Ovary (tissue), 7 donors: ENCODE measurements at regions not wholly inside any gene's neighbourhood (a gene's known extent, or its start where the extent isn't known, plus 50 kb on each side); places are given as distances from the start of the nearest gene placed in this dataset.

Source experiments
- DNase-seq, 5 donors: peaks; one replicate each; pipeline ENCODE4 v3.0.0-alpha.2; 2019 to 2020
- H3K27ac ChIP-seq, 2 donors: fragments of 200-600 bp; one replicate each; pipeline versions ENCODE4 v1.5.1 to v1.8.0; 2019 to 2022
- H3K27me3 ChIP-seq: fragments of 200-600 bp; one replicate; pipeline ENCODE4 v1.8.0; 2022
- H3K36me3 ChIP-seq: fragments of 200-600 bp; sonication (generic); one replicate; pipeline ENCODE4 v1.5.1; 2019
- H3K4me1 ChIP-seq: one replicate; pipeline ENCODE4 v1.8.1; 2013; ENCODE audit warnings: mild to moderate bottlenecking, moderate library complexity; ENCODE audit not compliant: insufficient read depth
- H3K4me3 ChIP-seq: fragments of 200-600 bp; sonication (generic); one replicate; pipeline ENCODE4 v1.5.1; 2017
- H3K9me3 ChIP-seq, 2 donors: fragments of 200-600 bp in 1 of 2; sonication (generic) in 1 of 2; one replicate each; pipeline versions ENCODE4 v1.5.1 to v1.8.1; 2013 to 2019; ENCODE audit warnings: mild to moderate bottlenecking in 1 of 2, moderate library complexity in 1 of 2
- CTCF ChIP-seq, 3 donors: fragments of 450-650 bp in 2 of 3; fragments of 200-600 bp in 1 of 3; IDR thresholded peaks; one replicate each; pipeline versions ENCODE4 v1.5.1 to v1.8.0; 2016 to 2022; ENCODE audit warnings: antibody characterized with exemption in 3 of 3, mild to moderate bottlenecking in 1 of 3
- EP300 ChIP-seq: sonication (generic); formaldehyde crosslinking; IDR thresholded peaks from one replicate; pipeline ENCODE4 v1.6.1; 2017; ENCODE audit warnings: antibody characterized with exemption
- POLR2A ChIP-seq: fragments of 450-650 bp; IDR thresholded peaks from one replicate; pipeline ENCODE4 v1.6.1; 2017; ENCODE audit warnings: antibody characterized with exemption, mild to moderate bottlenecking, moderate library complexity
- WGBS, 3 donors: extraction: QIAGEN DNeasy Blood & Tissue Kit in 1 of 3; methylation state at CpG; one replicate each; pipeline versions ENCODE4 v1.1.5 to v1.1.7; 2013 to 2017; 5-methylcytosine and 5-hydroxymethylcytosine counted together
- intact Hi-C, 4 donors: fragments of 100-400 bp; cut with DNase I; formaldehyde crosslinking; loops; one replicate each; pipeline versions ENCODE4 v1.11.0 to v1.15.1; 2022 to 2023
- donor health status: DM: no; HTN: no; CAD: no; lungs with moderate emphysema.
- donor health status: DM: no; HTN: no; CAD: no.
- donor health status: Bipolar disorder and iron deficiency.
- donor health status: DM: no; HTN: no; CAD: no.
- donor health status: DM: yes; HTN: yes; CAD: no.

DNA sequence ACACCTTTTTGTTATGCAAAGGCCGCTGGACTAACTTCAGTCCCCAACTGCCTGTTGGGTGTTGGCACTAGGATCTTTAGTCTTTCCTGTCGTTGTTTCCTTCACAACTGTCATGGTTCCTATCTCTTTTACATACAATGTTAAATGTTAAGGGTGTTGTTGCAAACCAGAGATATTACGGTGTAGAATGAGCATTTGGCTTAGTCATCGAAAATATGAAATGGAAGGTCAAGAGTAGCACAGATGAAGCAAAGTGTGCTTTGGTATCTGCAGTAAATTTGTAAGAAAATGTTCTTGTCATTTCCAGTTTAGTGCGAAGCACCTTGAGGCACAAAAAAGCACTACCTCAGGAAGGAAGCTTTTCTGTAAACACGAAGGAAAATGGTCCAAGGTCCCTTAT, 751.3 kb upstream of the LRFN5 start:
- no peak for DNase-seq
- no peaks in the 10 kb centered on the region for H3K4me1 ChIP-seq
- intact Hi-C loops, result no loop called here
- 79 to 85% (median 79%) methylated on average over 6 of the region's 6 CpGs for WGBS, 3 donors
- TF ChIP-seq CTCF (IDR thresholded peaks at IDR 0.05) (no peak), EP300 (no peak), POLR2A (no peak)
- H3K4me3 ChIP-seq, result no peak overlapping the region
- no peaks in the 10 kb centered on the region for H3K9me3 ChIP-seq
- no peak overlapping the region for H3K27ac ChIP-seq
- no peaks in the 10 kb centered on the region for H3K36me3 ChIP-seq
- no peaks in the 10 kb centered on the region for H3K27me3 ChIP-seq

GRCh38 chr14:40850191-40850590, 756.5 kb upstream of the LRFN5 start:
- H3K9me3 ChIP-seq, result no peaks in the 10 kb centered on the region
- H3K27ac ChIP-seq, result no peak overlapping the region
- H3K4me3 ChIP-seq, result no peak overlapping the region
- intact Hi-C loops, result no loop called here
- no peaks in the 10 kb centered on the region for H3K27me3 ChIP-seq
- no peak for DNase-seq
- H3K4me1 ChIP-seq, result no peaks in the 10 kb centered on the region
- H3K36me3 ChIP-seq, result no peaks in the 10 kb centered on the region
- TF ChIP-seq EP300, result no peak
- TF ChIP-seq POLR2A, result no peak
- no peak for TF ChIP-seq CTCF (IDR thresholded peaks at IDR 0.05)

GRCh38 chr14:40847480-40847879, 759.2 kb upstream of the LRFN5 start:
- H3K4me3 ChIP-seq, result no peak overlapping the region
- DNase-seq, result no peak
- H3K27me3 ChIP-seq, result no peaks in the 10 kb centered on the region
- TF ChIP-seq CTCF (IDR thresholded peaks at IDR 0.05), result no peak
- TF ChIP-seq POLR2A, result no peak
- TF ChIP-seq EP300, result no peak
- no peaks in the 10 kb centered on the region for H3K9me3 ChIP-seq
- no peaks in the 10 kb centered on the region for H3K4me1 ChIP-seq
- H3K36me3 ChIP-seq, result no peaks in the 10 kb centered on the region
- intact Hi-C loops, result no loop called here
- H3K27ac ChIP-seq, result no peak overlapping the region

GRCh38 chr14:40842816-40843215, 763.9 kb upstream of the LRFN5 start:
- intact Hi-C loops, result no loop called here
- H3K27me3 ChIP-seq, result no peaks in the 10 kb centered on the region
- no peak for TF ChIP-seq CTCF (IDR thresholded peaks at IDR 0.05)
- no peak for TF ChIP-seq POLR2A
- no peak for TF ChIP-seq EP300
- H3K4me1 ChIP-seq, result no peaks in the 10 kb centered on the region
- H3K27ac ChIP-seq, result no peak overlapping the region
- no peak for DNase-seq
- no peaks in the 10 kb centered on the region for H3K36me3 ChIP-seq
- H3K4me3 ChIP-seq, result no peak overlapping the region
- H3K9me3 ChIP-seq, result no peaks in the 10 kb centered on the region

DNA sequence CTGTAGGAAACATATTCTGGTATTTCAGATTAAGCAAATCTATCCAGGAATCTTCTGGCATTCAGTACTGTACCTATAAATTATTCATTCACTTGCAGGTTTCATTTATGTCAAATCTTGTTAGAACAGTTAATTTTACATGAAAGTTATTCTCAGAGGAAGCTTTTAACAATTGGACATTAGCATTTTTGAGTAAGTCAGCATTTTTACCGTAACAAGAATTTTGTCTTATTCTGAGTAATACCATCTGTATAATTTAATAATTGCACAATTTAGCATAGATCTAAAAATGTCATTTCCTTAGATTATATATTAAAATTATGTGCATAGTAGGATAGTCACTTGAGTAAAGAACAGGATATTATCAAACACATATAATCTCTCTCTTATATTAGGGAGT, 764.8 kb upstream of the LRFN5 start:
- no peaks in the 10 kb centered on the region for H3K4me1 ChIP-seq
- no peak overlapping the region for H3K27ac ChIP-seq
- no peak overlapping the region for H3K4me3 ChIP-seq
- intact Hi-C loops, result no loop called here
- H3K36me3 ChIP-seq, result no peaks in the 10 kb centered on the region
- DNase-seq, result no peak
- H3K27me3 ChIP-seq, result no peaks in the 10 kb centered on the region
- WGBS, 3 donors, result 8 to 25% (median 17%) methylated on average over 1 of the region's 1 CpG
- no peaks in the 10 kb centered on the region for H3K9me3 ChIP-seq
- TF ChIP-seq EP300, result no peak
- no peak for TF ChIP-seq CTCF (IDR thresholded peaks at IDR 0.05)
- TF ChIP-seq POLR2A, result no peak
